CD4-positive, alpha-beta memory T cell (primary cell): ENCODE measurements at regions not wholly inside any gene's neighbourhood (a gene's known extent, or its start where the extent isn't known, plus 50 kb on each side); places are given as distances from the start of the nearest gene placed in this dataset.
"Not testable (repeated sequence)": the region's sequence is repeated elsewhere in the genome, so short reads cannot be mapped to it uniquely, and the experiment has no call there.

Experiments used
- CTCF ChIA-PET: fragments of 350-600 bp; sonication (Branson Sonifier 250); formaldehyde crosslinking; loops from one replicate; lab custom pipeline; 2021; ENCODE audit warnings: inconsistent platforms; ENCODE audit not compliant: partially characterized antibody; lab: Charles Lee
- POLR2A ChIA-PET: fragments of 350-600 bp; sonication (Branson Sonifier 250); formaldehyde crosslinking; loops from one replicate; lab custom pipeline; 2021; ENCODE audit not compliant: partially characterized antibody; lab: Charles Lee
- DNase-seq, 5 donors: peaks; one replicate each; pipeline versions ENCODE4 v3.0.0 to v3.0.0-alpha.2; 2020 to 2022; ENCODE audit warnings: mixed read lengths in 1 of 5
- H3K27ac ChIP-seq: one replicate; pipeline ENCODE4 v1.7.0; 2013; ENCODE audit warnings: low read depth, low read length
- H3K27me3 ChIP-seq: 2 replicates; pipeline ENCODE4 v1.7.0; 2013; ENCODE audit warnings: mild to moderate bottlenecking, low read length, moderate library complexity; ENCODE audit not compliant: insufficient read depth
- H3K36me3 ChIP-seq: 2 replicates; pipeline ENCODE4 v1.7.0; 2013; ENCODE audit warnings: mild to moderate bottlenecking, low read length, moderate library complexity; ENCODE audit not compliant: insufficient read depth
- H3K4me1 ChIP-seq: 2 replicates; pipeline ENCODE4 v1.7.0; 2013; ENCODE audit warnings: mild to moderate bottlenecking, low read length, moderate library complexity; ENCODE audit not compliant: insufficient read depth
- H3K4me3 ChIP-seq, 2 donors: one replicate each; pipeline ENCODE4 v1.7.0; 2013; ENCODE audit warnings: low read length in 2 of 2, mild to moderate bottlenecking in 1 of 2
- H3K9me3 ChIP-seq, 2 donors: one replicate each; pipeline ENCODE4 v1.7.0; 2013; ENCODE audit warnings: low read length in 2 of 2, control low read depth in 1 of 2; ENCODE audit not compliant: control insufficient read depth in 1 of 2
- H3K27ac Mint-ChIP-seq, 7 donors: one replicate each; pipeline ENCODE4 v1.8.0; 2020 to 2021; ENCODE audit warnings: mixed read lengths in 7 of 7, mild to moderate bottlenecking in 6 of 7, inconsistent platforms in 3 of 7, moderate library complexity in 3 of 7
- H3K27me3 Mint-ChIP-seq, 2 donors: one replicate each; pipeline ENCODE4 v1.8.0; 2020 to 2021; ENCODE audit warnings: mixed read lengths in 2 of 2
- H3K36me3 Mint-ChIP-seq, 2 donors: one replicate each; pipeline ENCODE4 v1.8.0; 2020 to 2021; ENCODE audit warnings: mixed read lengths in 2 of 2, inconsistent platforms in 1 of 2, mild to moderate bottlenecking in 1 of 2
- H3K4me1 Mint-ChIP-seq, 4 donors: one replicate each; pipeline ENCODE4 v1.8.0; 2020 to 2021; ENCODE audit warnings: mixed read lengths in 4 of 4, mild to moderate bottlenecking in 1 of 4
- H3K4me3 Mint-ChIP-seq, 8 donors: one replicate each; pipeline ENCODE4 v1.8.0; 2020 to 2021; ENCODE audit warnings: mixed read lengths in 8 of 8, mild to moderate bottlenecking in 7 of 8, moderate library complexity in 6 of 8, inconsistent platforms in 3 of 8
- H3K9me3 Mint-ChIP-seq, 8 donors: one replicate each; pipeline ENCODE4 v1.8.0; 2020 to 2021; ENCODE audit warnings: mixed read lengths in 8 of 8, mild to moderate bottlenecking in 5 of 8, inconsistent platforms in 3 of 8, moderate library complexity in 1 of 8
- intact Hi-C: fragments of 100-400 bp; cut with micrococcal nuclease; formaldehyde crosslinking; loops from one replicate; pipeline ENCODE4 v1.15.1; 2023

GRCh38 chr1:172724765-172725613 is 66.1 kb downstream of the FASLG start:
- no peaks in the 10 kb centered on the region for H3K9me3 ChIP-seq
- ChIA-PET CTCF (interaction anchor here (0.6 to 6.1 kb wide), 10 partner anchors 8 to 478 kb away, joined by 3 to 90 read pairs (median 4); no protein-coding TSS in a partner anchor), POLR2A (interaction anchor here (0.7 to 1.0 kb wide), 4 partner anchors 66 to 116 kb away, joined by 3 to 4 read pairs (median 3); partner anchors contain the start of gene FASLG)
- no peak for DNase-seq
- Mint-ChIP-seq H3K4me1 (peaks cover 12 to 26% (median 21%) of the 10 kb centered on the region in 4 donors), H3K4me3 (peak overlapping the region in 2 of 8 donors; percentile 2 to 21), H3K36me3 (no peaks in the 10 kb centered on the region), H3K27ac (peak overlapping the region in 3 of 7 donors; percentile 13 to 67 (median 19)), H3K9me3 (peaks cover 0 to 19% (median 5%) of the 10 kb centered on the region in 8 donors), H3K27me3 (no peaks in the 10 kb centered on the region)
- intact Hi-C loops = loop anchor here (5.0 kb wide), 1 partner anchor 723 kb away; no protein-coding TSS in a partner anchor
- H3K4me1 ChIP-seq = peaks cover 14% of the 10 kb centered on the region
- no peak overlapping the region for H3K4me3 ChIP-seq
- no peaks in the 10 kb centered on the region for H3K36me3 ChIP-seq
- no peak overlapping the region for H3K27ac ChIP-seq
- no peaks in the 10 kb centered on the region for H3K27me3 ChIP-seq

DNA sequence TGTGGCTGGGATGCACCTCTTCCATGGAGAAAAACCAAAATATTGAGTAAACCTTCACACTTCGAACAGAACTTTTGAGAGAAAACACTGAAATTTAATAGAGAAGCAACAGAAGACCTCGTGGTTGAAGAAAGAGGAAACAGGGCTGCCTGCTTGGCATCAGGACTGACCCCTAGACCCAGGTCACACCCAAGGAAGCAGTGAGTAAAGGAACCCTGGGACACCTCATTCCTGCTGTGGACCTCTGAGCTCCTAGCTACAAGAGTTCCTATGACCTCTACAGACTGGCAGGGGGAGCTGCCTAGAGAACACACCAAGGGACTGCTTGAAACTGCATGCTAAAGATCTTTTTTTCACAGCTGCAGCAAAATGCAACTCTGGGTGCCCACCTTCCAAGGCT is 67.8 kb downstream of the FASLG start:
- Histone ChIP-seq H3K9me3 (no peaks in the 10 kb centered on the region), H3K4me3 (no peak overlapping the region), H3K27me3 (no peaks in the 10 kb centered on the region), H3K36me3 (no peaks in the 10 kb centered on the region), H3K27ac (no peak overlapping the region), H3K4me1 (peaks cover 14% of the 10 kb centered on the region)
- intact Hi-C loops = loop anchor here (5.0 kb wide), 1 partner anchor 724 kb away; no protein-coding TSS in a partner anchor
- no peak overlapping the region for H3K4me3 Mint-ChIP-seq
- ChIA-PET CTCF (interaction anchor here (0.7 to 6.1 kb wide), 18 partner anchors 7 to 295 kb away, joined by 3 to 90 read pairs (median 5); partner anchors contain the start of gene FASLG), POLR2A (no interaction called here)
- peaks cover 11 to 26% (median 21%) of the 10 kb centered on the region in 4 donors for H3K4me1 Mint-ChIP-seq
- H3K27me3 Mint-ChIP-seq = no peaks in the 10 kb centered on the region
- H3K36me3 Mint-ChIP-seq = no peaks in the 10 kb centered on the region
- DNase-seq = no peak
- peak overlapping the region in 2 of 7 donors; percentile 3 to 45 for H3K27ac Mint-ChIP-seq
- H3K9me3 Mint-ChIP-seq = peaks cover 0 to 19% (median 5%) of the 10 kb centered on the region in 8 donors

DNA sequence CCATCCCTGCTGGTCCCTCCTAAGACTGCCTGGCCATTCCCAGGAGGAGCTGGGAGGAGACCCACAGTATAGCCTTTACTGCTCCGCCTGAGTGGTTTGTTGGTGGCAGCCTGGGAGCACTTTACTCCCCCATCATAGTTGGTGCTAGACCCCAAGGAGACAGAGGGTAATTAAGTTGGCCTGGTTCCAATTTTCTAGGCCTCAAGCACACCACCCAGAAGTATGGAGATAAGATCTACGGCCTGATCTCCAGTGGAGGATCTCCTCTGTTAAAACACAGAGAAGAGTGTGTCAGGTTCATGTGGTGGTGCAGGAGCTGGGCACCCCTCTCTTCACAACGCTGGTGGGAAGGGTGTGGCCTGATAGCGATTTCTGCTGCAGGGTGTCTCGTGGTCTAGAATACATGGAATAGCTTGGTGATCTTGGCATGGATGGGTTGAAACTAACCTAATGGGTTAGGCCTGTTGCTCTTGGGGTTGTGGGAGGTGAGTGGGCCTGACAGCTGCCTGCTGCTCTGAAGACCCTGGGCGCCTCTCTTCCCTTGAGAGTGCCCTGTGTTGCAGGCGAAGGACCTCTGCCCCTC is 68.5 kb downstream of the FASLG start:
- H3K4me1 Mint-ChIP-seq = peaks cover 11 to 26% (median 21%) of the 10 kb centered on the region in 4 donors
- POLR2A ChIA-PET = interaction anchor here (0.8 to 1.0 kb wide), 2 partner anchors 8 to 23 kb away, joined by 3 read pairs; no protein-coding TSS in a partner anchor
- intact Hi-C loops = loop anchor here (5.0 kb wide), 1 partner anchor 725 kb away; no protein-coding TSS in a partner anchor

GRCh38 chr1:172727956-172728603 is 69.2 kb downstream of the FASLG start:
- ChIA-PET CTCF (interaction anchor here (0.8 to 6.1 kb wide), 21 partner anchors 8 to 1106 kb away, joined by 3 to 90 read pairs (median 4); no protein-coding TSS in a partner anchor), POLR2A (interaction anchor here (0.8 to 1.0 kb wide), 2 partner anchors 8 to 24 kb away, joined by 3 read pairs; no protein-coding TSS in a partner anchor)
- Histone ChIP-seq H3K4me3 (no peak overlapping the region), H3K4me1 (peaks cover 14% of the 10 kb centered on the region), H3K36me3 (no peaks in the 10 kb centered on the region), H3K9me3 (no peaks in the 10 kb centered on the region), H3K27ac (no peak overlapping the region), H3K27me3 (no peaks in the 10 kb centered on the region)
- DNase-seq = peak; percentile 48 to 65 (median 58)
- intact Hi-C loops = loop anchor here (1.0 to 5.0 kb wide), 3 partner anchors 145 to 726 kb away; no protein-coding TSS in a partner anchor
- Mint-ChIP-seq H3K9me3 (peaks cover 0 to 19% (median 5%) of the 10 kb centered on the region in 8 donors), H3K36me3 (no peaks in the 10 kb centered on the region), H3K4me1 (peaks cover 11 to 26% (median 21%) of the 10 kb centered on the region in 4 donors), H3K27ac (peak overlapping the region in 1 of 7 donors; percentile 28), H3K27me3 (no peaks in the 10 kb centered on the region), H3K4me3 (peak overlapping the region in 1 of 8 donors; percentile 5)

More for the DNA sequence above, 68.5 kb downstream of the FASLG start:
- Mint-ChIP-seq H3K4me3 (no peak overlapping the region), H3K27ac (peak overlapping the region in 2 of 7 donors; percentile 45 to 66), H3K36me3 (no peaks in the 10 kb centered on the region), H3K9me3 (peaks cover 0 to 19% (median 5%) of the 10 kb centered on the region in 8 donors), H3K27me3 (no peaks in the 10 kb centered on the region)
- H3K36me3 ChIP-seq = no peaks in the 10 kb centered on the region
- CTCF ChIA-PET = interaction anchor here (0.7 to 6.1 kb wide), 27 partner anchors 8 to 295 kb away, joined by 3 to 90 read pairs (median 5); partner anchors contain the start of gene FASLG
- H3K27me3 ChIP-seq = no peaks in the 10 kb centered on the region
- peaks cover 14% of the 10 kb centered on the region for H3K4me1 ChIP-seq
- no peak for DNase-seq
- H3K27ac ChIP-seq = no peak overlapping the region
- no peaks in the 10 kb centered on the region for H3K9me3 ChIP-seq
- H3K4me3 ChIP-seq = no peak overlapping the region

DNA sequence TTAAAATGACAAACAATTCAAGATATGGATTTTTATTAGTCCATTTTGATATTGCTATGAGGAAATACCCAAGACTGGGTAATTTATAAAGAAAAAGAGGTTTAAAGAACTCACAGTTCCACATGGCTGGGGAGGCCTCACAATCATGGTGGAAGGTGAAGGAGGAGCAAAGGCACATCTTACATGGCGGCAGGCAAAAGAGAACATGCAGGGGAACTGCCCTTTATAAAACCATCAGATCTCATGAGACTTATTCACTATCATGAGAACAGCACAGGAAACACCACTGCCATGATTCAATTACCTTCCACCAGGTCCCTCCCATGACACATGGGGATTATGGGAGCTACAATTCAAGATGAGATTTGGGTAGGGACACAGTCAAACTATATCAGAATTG is 69.8 kb downstream of the FASLG start:
- not testable (repeated sequence) for H3K27me3 ChIP-seq, H3K27ac ChIP-seq, H3K36me3 Mint-ChIP-seq, H3K36me3 ChIP-seq, H3K4me3 Mint-ChIP-seq, H3K9me3 ChIP-seq, H3K4me3 ChIP-seq, DNase-seq, H3K27me3 Mint-ChIP-seq
- intact Hi-C loops = loop anchor here (1.0 to 5.0 kb wide), 3 partner anchors 145 to 726 kb away; no protein-coding TSS in a partner anchor
- ChIA-PET CTCF (interaction anchor here (0.9 to 6.1 kb wide), 18 partner anchors 8 to 1105 kb away, joined by 3 to 90 read pairs (median 4); no protein-coding TSS in a partner anchor), POLR2A (interaction anchor here (1.0 kb wide), 1 partner anchor 24 kb away, joined by 3 read pairs; no protein-coding TSS in a partner anchor)
- Mint-ChIP-seq H3K4me1 (peaks cover 11 to 25% (median 21%) of the 10 kb centered on the region in 4 donors), H3K27ac (peak overlapping the region in 1 of 7 donors; percentile 56), H3K9me3 (peaks cover 0 to 19% (median 5%) of the 10 kb centered on the region in 8 donors)
- H3K4me1 ChIP-seq = peaks cover 14% of the 10 kb centered on the region

- H3K27me3 Mint-ChIP-seq = no peaks in the 10 kb centered on the region
- Histone ChIP-seq H3K4me3 (no peak overlapping the region), H3K27me3 (no peaks in the 10 kb centered on the region), H3K36me3 (no peaks in the 10 kb centered on the region), H3K27ac (no peak overlapping the region), H3K9me3 (no peaks in the 10 kb centered on the region), H3K4me1 (no peaks in the 10 kb centered on the region)
- CTCF ChIA-PET = interaction anchor here (0.6 to 0.7 kb wide), 4 partner anchors 11 to 830 kb away, joined by 3 to 4 read pairs (median 3); no protein-coding TSS in a partner anchor
- no peaks in the 10 kb centered on the region for H3K36me3 Mint-ChIP-seq
- DNase-seq = no peak
- POLR2A ChIA-PET = no interaction called here
- H3K27ac Mint-ChIP-seq = peak overlapping the region in 1 of 7 donors; percentile 53
- H3K4me1 Mint-ChIP-seq = peaks cover 3 to 8% (median 6%) of the 10 kb centered on the region in 4 donors
- peaks cover 0 to 19% (median 5%) of the 10 kb centered on the region in 8 donors for H3K9me3 Mint-ChIP-seq
- intact Hi-C loops = no loop called here
- no peak overlapping the region for H3K4me3 Mint-ChIP-seq
Measured at GRCh38 chr1:172732427-172732826, 73.5 kb downstream of the FASLG start.
